HepG2 (cell line): ENCODE measurements at regions not wholly inside any gene's neighbourhood (a gene's known extent, or its start where the extent isn't known, plus 50 kb on each side); places are given as distances from the start of the nearest gene placed in this dataset.

ENCODE experiments used
- ERF ChIP-seq: IDR thresholded peaks from 2 replicates; pipeline ENCODE4 v1.6.1; 2018; ENCODE audit warnings: missing biosample characterization, missing genetic modification reagents
- FUBP1 ChIP-seq: sonication (generic); formaldehyde crosslinking; IDR thresholded peaks from 2 replicates; pipeline ENCODE4 v1.5.1; 2020; ENCODE audit warnings: missing genetic modification reagents, mild to moderate bottlenecking, borderline replicate concordance
- HOXA9 ChIP-seq: sonication (generic); formaldehyde crosslinking; IDR thresholded peaks from 2 replicates; pipeline ENCODE4 v1.8.1; 2022; ENCODE audit warnings: missing genetic modification reagents, mild to moderate bottlenecking, moderate library complexity, borderline replicate concordance
- JUN ChIP-seq: sonication (generic); formaldehyde crosslinking; IDR thresholded peaks from 2 replicates; pipeline ENCODE4 v1.4.0; 2020; ENCODE audit warnings: mild to moderate bottlenecking, missing genetic modification reagents
- MNT ChIP-seq: fragments of 450-650 bp; IDR thresholded peaks from 2 replicates; pipeline ENCODE4 v1.6.1; 2016
- NRL ChIP-seq: sonication (generic); formaldehyde crosslinking; IDR thresholded peaks from 2 replicates; pipeline ENCODE4 v1.5.0; 2020; ENCODE audit warnings: missing genetic modification reagents, mild to moderate bottlenecking, moderate library complexity, borderline replicate concordance
- PRDM10 ChIP-seq: sonication (generic); formaldehyde crosslinking; IDR thresholded peaks from 2 replicates; pipeline ENCODE4 v1.4.0; 2020; ENCODE audit warnings: low read depth, missing genetic modification reagents
- RBM22 ChIP-seq: fragments of 200-400 bp; formaldehyde crosslinking; optimal IDR thresholded peaks from 2 replicates; pipeline ENCODE3; 2017; ENCODE audit warnings: mild to moderate bottlenecking, low read length, moderate library complexity
- SAP130 ChIP-seq: IDR thresholded peaks from 2 replicates; pipeline ENCODE4 v1.6.1; 2016; ENCODE audit warnings: low read depth
- XBP1 ChIP-seq: sonication (generic); formaldehyde crosslinking; IDR thresholded peaks from 2 replicates; pipeline ENCODE4 v1.5.0; 2020; ENCODE audit warnings: missing genetic modification reagents
- ZMYM2 ChIP-seq: sonication (generic); formaldehyde crosslinking; IDR thresholded peaks from 2 replicates; pipeline ENCODE4 v1.8.0; 2022; ENCODE audit warnings: mild to moderate bottlenecking, missing genetic modification reagents
- ZNF512B ChIP-seq: sonication (generic); formaldehyde crosslinking; IDR thresholded peaks from 2 replicates; pipeline ENCODE4 v1.5.1; 2020; ENCODE audit warnings: missing genetic modification reagents, mild to moderate bottlenecking, borderline replicate concordance
- TF ChIP-seq, protein P1 (sequence below): conservative IDR thresholded peaks from 2 replicates; pipeline ENCODE4 v1.6.1; 2018; ENCODE audit warnings: missing genetic modification reagents
- TF ChIP-seq, protein P2 (sequence below): sonication (generic); formaldehyde crosslinking; IDR thresholded peaks from 2 replicates; pipeline ENCODE4 v1.4.0; 2020; ENCODE audit warnings: missing genetic modification reagents; ENCODE audit errors: not compliant biosample characterization

DNA sequence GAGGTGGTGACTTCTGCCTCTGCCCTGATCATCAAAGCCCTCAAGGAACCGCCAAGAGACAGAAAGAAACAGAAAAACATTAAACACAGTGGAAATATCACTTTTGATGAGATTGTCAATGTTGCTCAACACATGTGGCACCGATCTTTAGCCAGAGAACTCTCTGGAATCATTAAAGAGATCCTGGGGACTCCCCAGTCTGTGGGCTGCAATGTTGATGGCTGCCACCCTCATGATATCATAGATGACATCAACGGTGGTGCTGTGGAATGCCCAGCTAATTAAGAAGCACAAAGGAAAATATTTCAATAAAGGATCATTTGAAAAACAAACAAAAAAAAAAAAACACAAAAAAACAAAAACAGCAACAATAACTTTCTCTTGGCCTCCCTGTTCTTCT, 59.5 kb upstream of the TOMM7 start (continued):
- TF ChIP-seq, protein P1, sequence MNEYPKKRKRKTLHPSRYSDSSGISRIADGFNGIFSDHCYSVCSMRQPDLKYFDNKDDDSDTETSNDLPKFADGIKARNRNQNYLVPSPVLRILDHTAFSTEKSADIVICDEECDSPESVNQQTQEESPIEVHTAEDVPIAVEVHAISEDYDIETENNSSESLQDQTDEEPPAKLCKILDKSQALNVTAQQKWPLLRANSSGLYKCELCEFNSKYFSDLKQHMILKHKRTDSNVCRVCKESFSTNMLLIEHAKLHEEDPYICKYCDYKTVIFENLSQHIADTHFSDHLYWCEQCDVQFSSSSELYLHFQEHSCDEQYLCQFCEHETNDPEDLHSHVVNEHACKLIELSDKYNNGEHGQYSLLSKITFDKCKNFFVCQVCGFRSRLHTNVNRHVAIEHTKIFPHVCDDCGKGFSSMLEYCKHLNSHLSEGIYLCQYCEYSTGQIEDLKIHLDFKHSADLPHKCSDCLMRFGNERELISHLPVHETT (CRISPR knock-in tag): no peak
- no peak for TF ChIP-seq NRL (CRISPR knock-in tag)
- TF ChIP-seq JUN (CRISPR knock-in tag): no peak
- no peak for TF ChIP-seq ZMYM2 (CRISPR knock-in tag)
- TF ChIP-seq RBM22: no peak
- TF ChIP-seq SAP130 (CRISPR knock-in tag): no peak
- TF ChIP-seq HOXA9 (CRISPR knock-in tag): no peak
- TF ChIP-seq, protein P2, sequence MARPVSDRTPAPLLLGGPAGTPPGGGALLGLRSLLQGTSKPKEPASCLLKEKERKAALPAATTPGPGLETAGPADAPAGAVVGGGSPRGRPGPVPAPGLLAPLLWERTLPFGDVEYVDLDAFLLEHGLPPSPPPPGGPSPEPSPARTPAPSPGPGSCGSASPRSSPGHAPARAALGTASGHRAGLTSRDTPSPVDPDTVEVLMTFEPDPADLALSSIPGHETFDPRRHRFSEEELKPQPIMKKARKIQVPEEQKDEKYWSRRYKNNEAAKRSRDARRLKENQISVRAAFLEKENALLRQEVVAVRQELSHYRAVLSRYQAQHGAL (CRISPR knock-in tag): no peak
- TF ChIP-seq FUBP1 (CRISPR knock-in tag): no peak
- no peak for TF ChIP-seq ERF (CRISPR knock-in tag)
- no peak for TF ChIP-seq PRDM10 (CRISPR knock-in tag)
- no peak for TF ChIP-seq XBP1 (CRISPR knock-in tag)
- TF ChIP-seq ZNF512B (CRISPR knock-in tag): no peak
- TF ChIP-seq MNT: no peak
